K562 (cell line): ENCODE measurements at regions not wholly inside any gene's neighbourhood (a gene's known extent, or its start where the extent isn't known, plus 50 kb on each side); places are given as distances from the start of the nearest gene placed in this dataset.

Source experiments
- ATAC-seq: fragments of 200-7000 bp; cut with Tn5 transposase; 3 replicates; pipeline ENCODE4 v1.9.1; 2020; ENCODE audit warnings: moderate library complexity
- BruUV-seq: library from RNA; stranded (reverse); fragments of 400-500 nt; replicated peaks from 2 replicates; lab custom pipeline; 2021; lab: Mats Ljungman, UMichigan
- CTCF ChIA-PET: fragments of 300-600 bp; formaldehyde crosslinking; extraction: SDS; loops from one replicate; lab custom pipeline; 2021; ENCODE audit warnings: low intra/inter-chr PET ratio; lab: Yijun Ruan, JAX
- POLR2A ChIA-PET: fragments of 300-600, 350-650 bp; sonication (Branson Sonifier 250); formaldehyde crosslinking; extraction: SDS; loops from one replicate; lab custom pipeline; 2021; ENCODE audit warnings: antibody characterized with exemption, inconsistent platforms; lab: Yijun Ruan, JAX
- DNase-seq, 4 experiments: peaks; one replicate each; pipeline versions ENCODE4 v3.0.0 to v3.0.0-alpha.2; 2011 to 2018; ENCODE audit warnings: low spot score in 3 of 4, mixed read lengths in 3 of 4; ENCODE audit errors: extremely low read depth in 1 of 4
- FAIRE-seq: peaks from 2 replicates; lab custom pipeline; 2011; peaks lifted over from hg19 to GRCh38; lab: Jason Lieb, UNC
- H2AFZ ChIP-seq: 2 replicates; pipeline ENCODE4 v1.6.0; 2011; ENCODE audit warnings: low read depth, low read length, control low read depth, inconsistent platforms
- H3K27ac ChIP-seq: fragments of 200-600 bp; 3 replicates; pipeline ENCODE4 v1.8.0; 2011; ENCODE audit warnings: low read depth, mild to moderate bottlenecking, control low read depth, inconsistent platforms, low read length, moderate library complexity, mixed read lengths; ENCODE audit errors: extremely low read depth
- H3K27me3 ChIP-seq, 2 experiments: fragments of 300-600 bp in 1 of 2; 2 replicates in 1 of 2; 3 replicates in 1 of 2; pipeline versions ENCODE4 v1.6.0 to v1.8.0; 2011; ENCODE audit warnings: inconsistent platforms in 2 of 2, low read length in 2 of 2, mild to moderate bottlenecking in 1 of 2, mixed read lengths in 1 of 2, moderate library complexity in 1 of 2; ENCODE audit not compliant: control insufficient read depth in 2 of 2, insufficient read depth in 2 of 2
- H3K36me3 ChIP-seq: fragments of 300-600 bp; 3 replicates; pipeline ENCODE4 v1.8.0; 2011; ENCODE audit warnings: mild to moderate bottlenecking, low read length, inconsistent platforms; ENCODE audit not compliant: control insufficient read depth, insufficient read depth
- H3K4me1 ChIP-seq, 2 experiments: fragments of 200-600 bp in 1 of 2; replicated peaks in 1 of 2; 2 replicates in 1 of 2; 3 replicates in 1 of 2; pipeline versions ENCODE4 v1.5.1 to v1.8.0; 2011; ENCODE audit warnings: inconsistent platforms in 2 of 2, low read length in 2 of 2, mild to moderate bottlenecking in 1 of 2, mixed read lengths in 1 of 2, moderate library complexity in 1 of 2; ENCODE audit not compliant: control insufficient read depth in 2 of 2, insufficient read depth in 2 of 2
- H3K4me2 ChIP-seq: 2 replicates; pipeline ENCODE4 v1.6.1; 2011; ENCODE audit warnings: low read length, control low read depth, inconsistent platforms, mixed read lengths; ENCODE audit not compliant: insufficient read depth
- H3K4me3 ChIP-seq: fragments of 200-600 bp; sonication (generic), shearing (Covaris generic); 2 replicates; pipeline ENCODE4 v1.5.1; 2016; ENCODE audit warnings: control low read depth, inconsistent platforms
- H3K79me2 ChIP-seq: fragments of 200-600 bp; 3 replicates; pipeline ENCODE4 v1.8.0; 2011; ENCODE audit warnings: low read length, inconsistent platforms; ENCODE audit not compliant: control insufficient read depth, insufficient read depth
- H3K9ac ChIP-seq, 2 experiments: 2 replicates each; pipeline versions ENCODE4 v1.6.0 to v1.6.1; 2011; ENCODE audit warnings: low read depth in 2 of 2, low read length in 2 of 2, control low read depth in 1 of 2, inconsistent platforms in 1 of 2, mild to moderate bottlenecking in 1 of 2, mixed read lengths in 1 of 2; ENCODE audit not compliant: insufficient read depth in 1 of 2
- H3K9me1 ChIP-seq: one replicate; pipeline ENCODE4 v1.6.0; 2011; ENCODE audit warnings: inconsistent platforms, mild to moderate bottlenecking, low read length, moderate library complexity; ENCODE audit not compliant: control insufficient read depth, insufficient read depth
- H3K9me3 ChIP-seq: replicated peaks from 2 replicates; pipeline ENCODE4 v1.5.1; 2011; ENCODE audit warnings: low read depth, low read length, inconsistent platforms; ENCODE audit not compliant: control insufficient read depth, insufficient read depth
- H4K20me1 ChIP-seq: replicated peaks from 2 replicates; pipeline ENCODE4 v1.6.1; 2011; ENCODE audit warnings: low read length, inconsistent platforms, mixed read lengths; ENCODE audit not compliant: control insufficient read depth, insufficient read depth
- ASH1L ChIP-seq: fragments of 450-650 bp; IDR thresholded peaks from 2 replicates; pipeline ENCODE4 v1.6.1; 2018; ENCODE audit warnings: borderline replicate concordance, mild to moderate bottlenecking, low read depth; ENCODE audit not compliant: partially characterized antibody
- ATF4 ChIP-seq: fragments of 450-650 bp; formaldehyde crosslinking; IDR thresholded peaks from 2 replicates; pipeline ENCODE4 v1.4.0; 2022; ENCODE audit warnings: mild to moderate bottlenecking, moderate library complexity
- C11orf30 ChIP-seq: fragments of 450-650 bp; IDR thresholded peaks from 2 replicates; pipeline ENCODE4 v1.6.1; 2016; ENCODE audit warnings: low read depth, mild to moderate bottlenecking
- GATAD2A ChIP-seq: fragments of 450-650 bp; IDR thresholded peaks from 2 replicates; pipeline ENCODE4 v1.6.1; 2017
- HNRNPUL1 ChIP-seq: fragments of 200-400 bp; formaldehyde crosslinking; IDR thresholded peaks from 2 replicates; pipeline ENCODE4 v1.6.1; 2017; ENCODE audit warnings: low read length
- JUND ChIP-seq, 2 experiments: IDR thresholded peaks; 2 replicates in 1 of 2; 3 replicates in 1 of 2; pipeline ENCODE4 v1.6.1; 2011; ENCODE audit warnings: borderline replicate concordance in 2 of 2, low read depth in 2 of 2, low read length in 2 of 2, improper control_type of control experiment in 1 of 2, missing biosample characterization in 1 of 2, missing genetic modification characterization in 1 of 2, missing genetic modification reagents in 1 of 2
- MYNN ChIP-seq, 2 experiments: sonication (generic); formaldehyde crosslinking in 1 of 2; IDR thresholded peaks; 2 replicates each; pipeline versions ENCODE4 v1.5.0 to v1.6.1; 2016 to 2020; ENCODE audit warnings: antibody characterized with exemption in 1 of 2, missing genetic modification reagents in 1 of 2
- RB1 ChIP-seq: fragments of 450-650 bp; IDR thresholded peaks from 2 replicates; pipeline ENCODE4 v1.6.1; 2017; ENCODE audit warnings: low read depth, mild to moderate bottlenecking
- ZNF41 ChIP-seq: fragments of 250-450 bp; sonication (Bioruptor Pico); conservative IDR thresholded peaks from 2 replicates; pipeline ENCODE4 v1.4.0; 2020; ENCODE audit warnings: mild to moderate bottlenecking
- ZNF695 ChIP-seq: fragments of 450-650 bp; formaldehyde crosslinking; IDR thresholded peaks from 2 replicates; pipeline ENCODE4 v1.4.0; 2020; ENCODE audit warnings: mild to moderate bottlenecking, moderate library complexity
- ZNF764 ChIP-seq: fragments of 250-450 bp; sonication (Bioruptor Pico); IDR thresholded peaks from 2 replicates; pipeline ENCODE4 v1.4.0; 2020; ENCODE audit warnings: low read depth, mild to moderate bottlenecking, moderate library complexity
- WGBS: fragments of 100-300 bp; shearing (Covaris generic); methylation state at CpG from one replicate; pipeline ENCODE4 v1.1.6; 2016; ENCODE audit warnings: low coverage, mixed read lengths; ENCODE audit not compliant: insufficient coverage; ENCODE audit errors: missing lambda C conversion rate; 5-methylcytosine and 5-hydroxymethylcytosine counted together
- in situ Hi-C: fragments of 300-500 bp; cut with MboI; formaldehyde crosslinking; loops from 4 replicates; pipeline ENCODE4 v1.15.0; 2018; ENCODE audit warnings: inconsistent platforms, mixed read lengths
- intact Hi-C: fragments of 100-400 bp; cut with micrococcal nuclease; formaldehyde crosslinking; loops from 2 replicates; pipeline ENCODE4 v1.14.2; 2022
- TF ChIP-seq, protein P1 (sequence below), 3 experiments: fragments of 200-800 bp in 1 of 3; sonication (Bioruptor generic) in 1 of 3; sonication (generic) in 1 of 3; formaldehyde crosslinking in 1 of 3; IDR thresholded peaks; 2 replicates each; pipeline versions ENCODE4 v1.6.1 to v1.8.0; 2016 to 2022; ENCODE audit warnings: mild to moderate bottlenecking in 2 of 3, missing compliant biosample characterization in 2 of 3, missing genetic modification characterization in 2 of 3, missing genetic modification reagents in 1 of 3
- TF ChIP-seq, protein P2 (sequence below): fragments of 450-650 bp; formaldehyde crosslinking; IDR thresholded peaks from 2 replicates; pipeline ENCODE4 v1.4.0; 2020; ENCODE audit warnings: mild to moderate bottlenecking, moderate library complexity

GRCh38 chr22:48053973-48054372, 1291.5 kb downstream of the TBC1D22A start:
- H4K20me1 ChIP-seq, result no peaks in the 10 kb centered on the region
- no peak overlapping the region for H3K4me3 ChIP-seq
- DNase-seq, result no peak
- H3K4me2 ChIP-seq, result no peak overlapping the region
- in situ Hi-C loops, result no loop called here
- 0% methylated on average over 7 of the region's 8 CpGs for WGBS
- no peak overlapping the region for H3K27ac ChIP-seq
- no peak for FAIRE-seq
- ChIA-PET CTCF (no interaction called here), POLR2A (no interaction called here)
- no peaks in the 10 kb centered on the region for H3K79me2 ChIP-seq
- TF ChIP-seq C11orf30 (no peak), HNRNPUL1 (no peak), ZNF695 (CRISPR knock-in tag) (no peak), ASH1L (no peak), JUND (IDR thresholded peaks at IDR 0.05; ENCODE audit: borderline replicate concordance, low read depth, low read length) (no peak), JUND (tag; IDR thresholded peaks at IDR 0.05; ENCODE audit: borderline replicate concordance, low read depth, low read length) (no peak), ZNF764 (no peak)
- H3K27me3 ChIP-seq, result no peaks in the 10 kb centered on the region; a peak in 1 of 5 replicates
- H3K9ac ChIP-seq, result no peak overlapping the region
- no peaks in the 10 kb centered on the region for H3K4me1 ChIP-seq
- no TSS peak for BruUV-seq
- no peaks in the 10 kb centered on the region for H3K9me3 ChIP-seq
- H2AFZ ChIP-seq, result no peak overlapping the region
- ATAC-seq, result no peak
- intact Hi-C loops, result no loop called here
- no peaks in the 10 kb centered on the region for H3K9me1 ChIP-seq
- no peaks in the 10 kb centered on the region for H3K36me3 ChIP-seq

- no peaks in the 10 kb centered on the region; a peak in 1 of 5 replicates for H3K27me3 ChIP-seq
- no peaks in the 10 kb centered on the region for H3K4me1 ChIP-seq
- ATAC-seq, result no peak
- CTCF ChIA-PET, result no interaction called here
- in situ Hi-C loops (no loop called here), intact Hi-C loops (no loop called here)
- H3K9me3 ChIP-seq, result no peaks in the 10 kb centered on the region
- BruUV-seq, result no TSS peak
- no peaks in the 10 kb centered on the region for H4K20me1 ChIP-seq
- DNase-seq, result no peak
- no peaks in the 10 kb centered on the region for H3K79me2 ChIP-seq
- H3K9ac ChIP-seq, result no peak overlapping the region
- H3K4me3 ChIP-seq, result no peak overlapping the region
- H3K9me1 ChIP-seq, result no peaks in the 10 kb centered on the region
- POLR2A ChIA-PET, result no interaction called here
- no peaks in the 10 kb centered on the region for H3K36me3 ChIP-seq
- H3K4me2 ChIP-seq, result no peak overlapping the region
- FAIRE-seq, result no peak
- 0% methylated on average over 7 of the region's 7 CpGs for WGBS
- H3K27ac ChIP-seq, result no peak overlapping the region
- H2AFZ ChIP-seq, result no peak overlapping the region
- TF ChIP-seq, protein P1, sequence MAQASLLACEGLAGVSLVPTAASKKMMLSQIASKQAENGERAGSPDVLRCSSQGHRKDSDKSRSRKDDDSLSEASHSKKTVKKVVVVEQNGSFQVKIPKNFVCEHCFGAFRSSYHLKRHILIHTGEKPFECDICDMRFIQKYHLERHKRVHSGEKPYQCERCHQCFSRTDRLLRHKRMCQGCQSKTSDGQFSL (CRISPR knock-in tag; IDR thresholded peaks at IDR 0.05), result no peak
- TF ChIP-seq, protein P1 (tag; IDR thresholded peaks at IDR 0.05), result no peak
- no peak for TF ChIP-seq MYNN (IDR thresholded peaks at IDR 0.05)
- TF ChIP-seq MYNN (CRISPR knock-in tag; IDR thresholded peaks at IDR 0.05), result no peak
- TF ChIP-seq ZNF41, result no peak
- no peak for TF ChIP-seq GATAD2A
- no peak for TF ChIP-seq RB1
- TF ChIP-seq, protein P2, sequence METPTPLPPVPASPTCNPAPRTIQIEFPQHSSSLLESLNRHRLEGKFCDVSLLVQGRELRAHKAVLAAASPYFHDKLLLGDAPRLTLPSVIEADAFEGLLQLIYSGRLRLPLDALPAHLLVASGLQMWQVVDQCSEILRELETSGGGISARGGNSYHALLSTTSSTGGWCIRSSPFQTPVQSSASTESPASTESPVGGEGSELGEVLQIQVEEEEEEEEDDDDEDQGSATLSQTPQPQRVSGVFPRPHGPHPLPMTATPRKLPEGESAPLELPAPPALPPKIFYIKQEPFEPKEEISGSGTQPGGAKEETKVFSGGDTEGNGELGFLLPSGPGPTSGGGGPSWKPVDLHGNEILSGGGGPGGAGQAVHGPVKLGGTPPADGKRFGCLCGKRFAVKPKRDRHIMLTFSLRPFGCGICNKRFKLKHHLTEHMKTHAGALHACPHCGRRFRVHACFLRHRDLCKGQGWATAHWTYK (CRISPR knock-in tag), result no peak
- no peak for TF ChIP-seq ATF4 (CRISPR knock-in tag)
These were observed 1291.0 kb downstream of the TBC1D22A start for GRCh38 chr22:48053486-48053885.
